K562 (cell line): ENCODE measurements at regions not wholly inside any gene's neighbourhood (a gene's known extent, or its start where the extent isn't known, plus 50 kb on each side); places are given as distances from the start of the nearest gene placed in this dataset.

Source experiments
- ATAC-seq: fragments of 200-7000 bp; cut with Tn5 transposase; 3 replicates; pipeline ENCODE4 v1.9.1; 2020; ENCODE audit warnings: moderate library complexity
- BruUV-seq: library from RNA; stranded (reverse); fragments of 400-500 nt; replicated peaks from 2 replicates; lab custom pipeline; 2021; lab: Mats Ljungman, UMichigan
- CTCF ChIA-PET: fragments of 300-600 bp; formaldehyde crosslinking; extraction: SDS; loops from one replicate; lab custom pipeline; 2021; ENCODE audit warnings: low intra/inter-chr PET ratio; lab: Yijun Ruan, JAX
- POLR2A ChIA-PET: fragments of 300-600, 350-650 bp; sonication (Branson Sonifier 250); formaldehyde crosslinking; extraction: SDS; loops from one replicate; lab custom pipeline; 2021; ENCODE audit warnings: antibody characterized with exemption, inconsistent platforms; lab: Yijun Ruan, JAX
- DNase-seq, 4 experiments: peaks; one replicate each; pipeline versions ENCODE4 v3.0.0 to v3.0.0-alpha.2; 2011 to 2018; ENCODE audit warnings: low spot score in 3 of 4, mixed read lengths in 3 of 4; ENCODE audit errors: extremely low read depth in 1 of 4
- FAIRE-seq: peaks from 2 replicates; lab custom pipeline; 2011; peaks lifted over from hg19 to GRCh38; lab: Jason Lieb, UNC
- H2AFZ ChIP-seq: 2 replicates; pipeline ENCODE4 v1.6.0; 2011; ENCODE audit warnings: low read depth, low read length, control low read depth, inconsistent platforms
- H3K27ac ChIP-seq: fragments of 200-600 bp; 3 replicates; pipeline ENCODE4 v1.8.0; 2011; ENCODE audit warnings: low read depth, mild to moderate bottlenecking, control low read depth, inconsistent platforms, low read length, moderate library complexity, mixed read lengths; ENCODE audit errors: extremely low read depth
- H3K27me3 ChIP-seq, 2 experiments: fragments of 300-600 bp in 1 of 2; 2 replicates in 1 of 2; 3 replicates in 1 of 2; pipeline versions ENCODE4 v1.6.0 to v1.8.0; 2011; ENCODE audit warnings: inconsistent platforms in 2 of 2, low read length in 2 of 2, mild to moderate bottlenecking in 1 of 2, mixed read lengths in 1 of 2, moderate library complexity in 1 of 2; ENCODE audit not compliant: control insufficient read depth in 2 of 2, insufficient read depth in 2 of 2
- H3K36me3 ChIP-seq: fragments of 300-600 bp; 3 replicates; pipeline ENCODE4 v1.8.0; 2011; ENCODE audit warnings: mild to moderate bottlenecking, low read length, inconsistent platforms; ENCODE audit not compliant: control insufficient read depth, insufficient read depth
- H3K4me1 ChIP-seq, 2 experiments: fragments of 200-600 bp in 1 of 2; replicated peaks in 1 of 2; 2 replicates in 1 of 2; 3 replicates in 1 of 2; pipeline versions ENCODE4 v1.5.1 to v1.8.0; 2011; ENCODE audit warnings: inconsistent platforms in 2 of 2, low read length in 2 of 2, mild to moderate bottlenecking in 1 of 2, mixed read lengths in 1 of 2, moderate library complexity in 1 of 2; ENCODE audit not compliant: control insufficient read depth in 2 of 2, insufficient read depth in 2 of 2
- H3K4me2 ChIP-seq: 2 replicates; pipeline ENCODE4 v1.6.1; 2011; ENCODE audit warnings: low read length, control low read depth, inconsistent platforms, mixed read lengths; ENCODE audit not compliant: insufficient read depth
- H3K4me3 ChIP-seq: fragments of 200-600 bp; sonication (generic), shearing (Covaris generic); 2 replicates; pipeline ENCODE4 v1.5.1; 2016; ENCODE audit warnings: control low read depth, inconsistent platforms
- H3K79me2 ChIP-seq: fragments of 200-600 bp; 3 replicates; pipeline ENCODE4 v1.8.0; 2011; ENCODE audit warnings: low read length, inconsistent platforms; ENCODE audit not compliant: control insufficient read depth, insufficient read depth
- H3K9ac ChIP-seq, 2 experiments: 2 replicates each; pipeline versions ENCODE4 v1.6.0 to v1.6.1; 2011; ENCODE audit warnings: low read depth in 2 of 2, low read length in 2 of 2, control low read depth in 1 of 2, inconsistent platforms in 1 of 2, mild to moderate bottlenecking in 1 of 2, mixed read lengths in 1 of 2; ENCODE audit not compliant: insufficient read depth in 1 of 2
- H3K9me1 ChIP-seq: one replicate; pipeline ENCODE4 v1.6.0; 2011; ENCODE audit warnings: inconsistent platforms, mild to moderate bottlenecking, low read length, moderate library complexity; ENCODE audit not compliant: control insufficient read depth, insufficient read depth
- H3K9me3 ChIP-seq: replicated peaks from 2 replicates; pipeline ENCODE4 v1.5.1; 2011; ENCODE audit warnings: low read depth, low read length, inconsistent platforms; ENCODE audit not compliant: control insufficient read depth, insufficient read depth
- H4K20me1 ChIP-seq: replicated peaks from 2 replicates; pipeline ENCODE4 v1.6.1; 2011; ENCODE audit warnings: low read length, inconsistent platforms, mixed read lengths; ENCODE audit not compliant: control insufficient read depth, insufficient read depth
- CBX5 ChIP-seq: IDR thresholded peaks from 2 replicates; pipeline ENCODE4 v1.6.1; 2014; ENCODE audit warnings: low read depth, borderline replicate concordance
- E2F1 ChIP-seq: sonication (generic); formaldehyde crosslinking; IDR thresholded peaks from 2 replicates; pipeline ENCODE4 v1.8.1; 2023; ENCODE audit warnings: mild to moderate bottlenecking, missing genetic modification reagents, moderate library complexity
- ELK3 ChIP-seq: fragments of 450-650 bp; formaldehyde crosslinking; IDR thresholded peaks from 2 replicates; pipeline ENCODE4 v1.4.0; 2020; ENCODE audit warnings: mild to moderate bottlenecking
- GTF3C2 ChIP-seq: IDR thresholded peaks from 3 replicates; pipeline ENCODE4 v1.6.1; 2011; ENCODE audit warnings: borderline replicate concordance, mild to moderate bottlenecking, moderate library complexity; ENCODE audit not compliant: insufficient read length; ENCODE audit errors: extremely low read depth
- HMGXB4 ChIP-seq: sonication (generic); formaldehyde crosslinking; IDR thresholded peaks from 2 replicates; pipeline ENCODE4 v1.8.1; 2023; ENCODE audit warnings: mild to moderate bottlenecking, missing genetic modification reagents
- HNRNPH1 ChIP-seq: fragments of 200-400 bp; formaldehyde crosslinking; optimal IDR thresholded peaks from 2 replicates; pipeline ENCODE3; 2017; ENCODE audit warnings: low read depth, mild to moderate bottlenecking, low read length, moderate library complexity
- KHSRP ChIP-seq: fragments of 450-650 bp; IDR thresholded peaks from 2 replicates; pipeline ENCODE4 v1.6.1; 2017
- MTF1 ChIP-seq: fragments of 250-450 bp; sonication (Bioruptor Pico); IDR thresholded peaks from 2 replicates; pipeline ENCODE4 v1.9.0; 2021; ENCODE audit warnings: moderate library complexity, mild to moderate bottlenecking, inconsistent platforms, borderline replicate concordance
- NFIC ChIP-seq: fragments of 450-650 bp; IDR thresholded peaks from 2 replicates; pipeline ENCODE4 v1.6.1; 2017; ENCODE audit warnings: mild to moderate bottlenecking, inconsistent platforms
- SFPQ ChIP-seq: fragments of 200-400 bp; formaldehyde crosslinking; IDR thresholded peaks from 2 replicates; pipeline ENCODE4 v1.6.1; 2017; ENCODE audit warnings: mild to moderate bottlenecking, low read depth, low read length, moderate library complexity
- TAF1 ChIP-seq: IDR thresholded peaks from 2 replicates; pipeline ENCODE4 v1.6.1; 2011; ENCODE audit warnings: mild to moderate bottlenecking, low read length, moderate library complexity; ENCODE audit not compliant: insufficient read depth, control insufficient read depth, severe bottlenecking; ENCODE audit errors: extremely low read depth
- ZBTB9 ChIP-seq: fragments of 450-650 bp; formaldehyde crosslinking; IDR thresholded peaks from 2 replicates; pipeline ENCODE4 v1.4.0; 2020; ENCODE audit warnings: mild to moderate bottlenecking, moderate library complexity
- WGBS: fragments of 100-300 bp; shearing (Covaris generic); methylation state at CpG from one replicate; pipeline ENCODE4 v1.1.6; 2016; ENCODE audit warnings: low coverage, mixed read lengths; ENCODE audit not compliant: insufficient coverage; ENCODE audit errors: missing lambda C conversion rate; 5-methylcytosine and 5-hydroxymethylcytosine counted together
- in situ Hi-C: fragments of 300-500 bp; cut with MboI; formaldehyde crosslinking; loops from 4 replicates; pipeline ENCODE4 v1.15.0; 2018; ENCODE audit warnings: inconsistent platforms, mixed read lengths
- intact Hi-C: fragments of 100-400 bp; cut with micrococcal nuclease; formaldehyde crosslinking; loops from 2 replicates; pipeline ENCODE4 v1.14.2; 2022

- no peak for DNase-seq
- 0% methylated on average over 1 of the region's 1 CpG for WGBS
- H3K4me2 ChIP-seq: no peak overlapping the region
- H3K9ac ChIP-seq: no peak overlapping the region
- no peaks in the 10 kb centered on the region for H3K4me1 ChIP-seq
- no TSS peak for BruUV-seq
- ChIA-PET CTCF (no interaction called here), POLR2A (no interaction called here)
- H2AFZ ChIP-seq: no peak overlapping the region
- intact Hi-C loops: no loop called here
- H3K79me2 ChIP-seq: no peaks in the 10 kb centered on the region
- no peak for ATAC-seq
- in situ Hi-C loops: no loop called here
- H3K4me3 ChIP-seq: no peak overlapping the region
- H3K27me3 ChIP-seq: no peaks in the 10 kb centered on the region
- no peak overlapping the region for H3K27ac ChIP-seq
- no peaks in the 10 kb centered on the region for H4K20me1 ChIP-seq
- H3K9me3 ChIP-seq: no peaks in the 10 kb centered on the region
- no peaks in the 10 kb centered on the region for H3K36me3 ChIP-seq
- no peak for FAIRE-seq
- H3K9me1 ChIP-seq: no peaks in the 10 kb centered on the region
- TF ChIP-seq E2F1: no peak
- no peak for TF ChIP-seq NFIC
- no peak for TF ChIP-seq GTF3C2
- no peak for TF ChIP-seq CBX5
- no peak for TF ChIP-seq HMGXB4
- TF ChIP-seq KHSRP: no peak
- no peak for TF ChIP-seq SFPQ
- TF ChIP-seq HNRNPH1: no peak
- TF ChIP-seq ELK3 (CRISPR knock-in tag): no peak
- no peak for TF ChIP-seq TAF1
- TF ChIP-seq MTF1 (CRISPR knock-in tag): no peak
- no peak for TF ChIP-seq ZBTB9 (CRISPR knock-in tag)
These were observed 172.5 kb upstream of the FMR1 start for GRCh38 chrX:147739196-147739595.
